Activated CD8-positive, alpha-beta memory T cell treated with anti-CD3 and anti-CD28 coated beads, Interleukin-2, amount 10 ng/mL, durations not matched to agents 7 days and 5 days (primary cell): ENCODE measurements at regions not wholly inside any gene's neighbourhood (a gene's known extent, or its start where the extent isn't known, plus 50 kb on each side); places are given as distances from the start of the nearest gene placed in this dataset.

Experiments used
- ATAC-seq: fragments of 150-1000 bp; cut with Tn5 transposase; one replicate; pipeline ENCODE4 v1.10.0; 2021; ENCODE audit warnings: moderate library complexity
- CTCF ChIA-PET: fragments of 350-600 bp; sonication (Branson Sonifier 250); formaldehyde crosslinking; loops from one replicate; lab custom pipeline; 2021; ENCODE audit warnings: antibody characterized with exemption; lab: Charles Lee
- DNase-seq: peaks from one replicate; pipeline ENCODE4 v3.0.0-alpha.2; 2020
- H3K27ac Mint-ChIP-seq: one replicate; pipeline ENCODE4 v1.8.0; 2021; ENCODE audit warnings: mild to moderate bottlenecking, mixed read lengths
- H3K27me3 Mint-ChIP-seq: one replicate; pipeline ENCODE4 v1.8.0; 2021; ENCODE audit warnings: mixed read lengths
- H3K36me3 Mint-ChIP-seq: one replicate; pipeline ENCODE4 v1.8.0; 2021; ENCODE audit warnings: mild to moderate bottlenecking, mixed read lengths
- H3K4me1 Mint-ChIP-seq: one replicate; pipeline ENCODE4 v1.8.0; 2021; ENCODE audit warnings: mixed read lengths
- H3K4me3 Mint-ChIP-seq: one replicate; pipeline ENCODE4 v1.8.0; 2021; ENCODE audit warnings: mild to moderate bottlenecking, moderate library complexity, mixed read lengths
- H3K9me3 Mint-ChIP-seq: one replicate; pipeline ENCODE4 v1.8.0; 2022; ENCODE audit warnings: low read depth, mixed read lengths

GRCh38 chr20:48065833-48066232, 280.6 kb upstream of the SULF2 start:
- no peak overlapping the region for H3K4me3 Mint-ChIP-seq
- H3K36me3 Mint-ChIP-seq: no peaks in the 10 kb centered on the region
- no peaks in the 10 kb centered on the region for H3K4me1 Mint-ChIP-seq
- no peaks in the 10 kb centered on the region for H3K9me3 Mint-ChIP-seq
- H3K27me3 Mint-ChIP-seq: peaks cover 9% of the 10 kb centered on the region
- DNase-seq (no peak), ATAC-seq (no peak)
- no peak overlapping the region for H3K27ac Mint-ChIP-seq
- CTCF ChIA-PET: no interaction called here

GRCh38 chr20:48064929-48065328, 279.6 kb upstream of the SULF2 start:
- ATAC-seq (no peak), DNase-seq (no peak)
- Mint-ChIP-seq H3K27ac (no peak overlapping the region), H3K4me1 (no peaks in the 10 kb centered on the region), H3K9me3 (no peaks in the 10 kb centered on the region), H3K27me3 (peaks cover 3% of the 10 kb centered on the region), H3K4me3 (no peak overlapping the region), H3K36me3 (no peaks in the 10 kb centered on the region)
- CTCF ChIA-PET: no interaction called here

- ATAC-seq (no peak), DNase-seq (no peak)
- Mint-ChIP-seq H3K36me3 (no peaks in the 10 kb centered on the region), H3K4me1 (no peaks in the 10 kb centered on the region), H3K4me3 (no peak overlapping the region), H3K9me3 (no peaks in the 10 kb centered on the region), H3K27me3 (no peaks in the 10 kb centered on the region), H3K27ac (no peak overlapping the region)
- CTCF ChIA-PET: no interaction called here
Observed at GRCh38 chr20:48060841-48061720, 275.8 kb upstream of the SULF2 start.

GRCh38 chr20:48058611-48059559, 273.6 kb upstream of the SULF2 start:
- DNase-seq: no peak
- no peaks in the 10 kb centered on the region for H3K9me3 Mint-ChIP-seq

GRCh38 chr20:48057739-48058138, 272.5 kb upstream of the SULF2 start:
- Mint-ChIP-seq H3K27ac (no peak overlapping the region), H3K9me3 (no peaks in the 10 kb centered on the region)
- CTCF ChIA-PET: no interaction called here

More at GRCh38 chr20:48058611-48059559, 273.6 kb upstream of the SULF2 start:
- CTCF ChIA-PET: no interaction called here
- H3K4me3 Mint-ChIP-seq: no peak overlapping the region
- H3K27me3 Mint-ChIP-seq: no peaks in the 10 kb centered on the region
- no peak overlapping the region for H3K27ac Mint-ChIP-seq
- no peaks in the 10 kb centered on the region for H3K36me3 Mint-ChIP-seq
- ATAC-seq: no peak
- no peaks in the 10 kb centered on the region for H3K4me1 Mint-ChIP-seq

GRCh38 chr20:48057251-48057650, 272.0 kb upstream of the SULF2 start:
- ATAC-seq (no peak), DNase-seq (no peak)
- no peak overlapping the region for H3K4me3 Mint-ChIP-seq
- no peaks in the 10 kb centered on the region for H3K9me3 Mint-ChIP-seq
- H3K27ac Mint-ChIP-seq: no peak overlapping the region
- H3K36me3 Mint-ChIP-seq: no peaks in the 10 kb centered on the region
- H3K27me3 Mint-ChIP-seq: peaks cover under 1% of the 10 kb centered on the region
- CTCF ChIA-PET: no interaction called here
- no peaks in the 10 kb centered on the region for H3K4me1 Mint-ChIP-seq

More at GRCh38 chr20:48057739-48058138, 272.5 kb upstream of the SULF2 start:
- H3K36me3 Mint-ChIP-seq: no peaks in the 10 kb centered on the region
- H3K4me1 Mint-ChIP-seq: no peaks in the 10 kb centered on the region
- no peak for ATAC-seq
- no peak for DNase-seq
- H3K4me3 Mint-ChIP-seq: no peak overlapping the region
- H3K27me3 Mint-ChIP-seq: no peaks in the 10 kb centered on the region

GRCh38 chr20:48056218-48056617, 270.9 kb upstream of the SULF2 start:
- Mint-ChIP-seq H3K36me3 (no peaks in the 10 kb centered on the region), H3K4me3 (no peak overlapping the region), H3K9me3 (no peaks in the 10 kb centered on the region), H3K27ac (no peak overlapping the region), H3K4me1 (no peaks in the 10 kb centered on the region), H3K27me3 (peaks cover 6% of the 10 kb centered on the region)
- DNase-seq (no peak), ATAC-seq (no peak)
- CTCF ChIA-PET: no interaction called here

- ATAC-seq: no peak
- H3K36me3 Mint-ChIP-seq: no peaks in the 10 kb centered on the region
Observed at GRCh38 chr20:48054051-48054450, 268.8 kb upstream of the SULF2 start.

GRCh38 chr20:48052475-48052835, 267.2 kb upstream of the SULF2 start:
- Mint-ChIP-seq H3K36me3 (no peaks in the 10 kb centered on the region), H3K4me3 (no peak overlapping the region), H3K4me1 (no peaks in the 10 kb centered on the region), H3K27me3 (peaks cover 10% of the 10 kb centered on the region), H3K27ac (no peak overlapping the region), H3K9me3 (no peaks in the 10 kb centered on the region)
- no peak for DNase-seq
- ATAC-seq: no peak
- CTCF ChIA-PET: no interaction called here

More at GRCh38 chr20:48054051-48054450, 268.8 kb upstream of the SULF2 start:
- DNase-seq: no peak
- peaks cover 10% of the 10 kb centered on the region for H3K27me3 Mint-ChIP-seq
- CTCF ChIA-PET: no interaction called here
- H3K4me3 Mint-ChIP-seq: no peak overlapping the region
- H3K9me3 Mint-ChIP-seq: no peaks in the 10 kb centered on the region
- H3K4me1 Mint-ChIP-seq: no peaks in the 10 kb centered on the region
- no peak overlapping the region for H3K27ac Mint-ChIP-seq

GRCh38 chr20:48051794-48052474, 266.7 kb upstream of the SULF2 start:
- CTCF ChIA-PET: no interaction called here
- DNase-seq (no peak), ATAC-seq (no peak)
- Mint-ChIP-seq H3K36me3 (no peaks in the 10 kb centered on the region), H3K9me3 (no peaks in the 10 kb centered on the region), H3K27me3 (peaks cover 10% of the 10 kb centered on the region), H3K4me1 (no peaks in the 10 kb centered on the region), H3K27ac (no peak overlapping the region), H3K4me3 (no peak overlapping the region)

- no peak for ATAC-seq
- Mint-ChIP-seq H3K27ac (no peak overlapping the region), H3K4me3 (no peak overlapping the region), H3K27me3 (peaks cover 10% of the 10 kb centered on the region), H3K36me3 (no peaks in the 10 kb centered on the region), H3K4me1 (no peaks in the 10 kb centered on the region), H3K9me3 (no peaks in the 10 kb centered on the region)
- CTCF ChIA-PET: no interaction called here
- no peak for DNase-seq
Observed at GRCh38 chr20:48049641-48050040, 264.4 kb upstream of the SULF2 start.

GRCh38 chr20:48049171-48049570, 263.9 kb upstream of the SULF2 start:
- H3K4me1 Mint-ChIP-seq: no peaks in the 10 kb centered on the region
- H3K27me3 Mint-ChIP-seq: peaks cover 10% of the 10 kb centered on the region
- H3K9me3 Mint-ChIP-seq: no peaks in the 10 kb centered on the region
- H3K4me3 Mint-ChIP-seq: no peak overlapping the region
- H3K36me3 Mint-ChIP-seq: no peaks in the 10 kb centered on the region
- CTCF ChIA-PET: no interaction called here
- ATAC-seq (no peak), DNase-seq (no peak)
- H3K27ac Mint-ChIP-seq: no peak overlapping the region

GRCh38 chr20:48047447-48047846, 262.2 kb upstream of the SULF2 start:
- no peaks in the 10 kb centered on the region for H3K9me3 Mint-ChIP-seq
- CTCF ChIA-PET: no interaction called here
- no peaks in the 10 kb centered on the region for H3K4me1 Mint-ChIP-seq
- no peak overlapping the region for H3K4me3 Mint-ChIP-seq
- DNase-seq (no peak), ATAC-seq (no peak)
- no peak overlapping the region for H3K27ac Mint-ChIP-seq
- H3K36me3 Mint-ChIP-seq: no peaks in the 10 kb centered on the region
- H3K27me3 Mint-ChIP-seq: peaks cover 10% of the 10 kb centered on the region
